ENCODE measurements at regions not wholly inside any gene's neighbourhood (a gene's known extent, or its start where the extent isn't known, plus 50 kb on each side); places are given as distances from the start of the nearest gene placed in this dataset.
"Not testable (repeated sequence)": the region's sequence is repeated elsewhere in the genome, so short reads cannot be mapped to it uniquely, and the experiment has no call there.

- DNase-seq: peak in 1 of 5 experiments; percentile 8
Measured at GRCh38 chr14:39731912-39732311, 299.7 kb upstream of the FBXO33 start.

- no peak for DNase-seq
Measured at GRCh38 chr14:39726563-39726962, 294.3 kb upstream of the FBXO33 start.

- DNase-seq: no peak
Measured at GRCh38 chr14:39722547-39723273, 290.5 kb upstream of the FBXO33 start.

- DNase-seq: no peak
Measured at GRCh38 chr14:39716987-39717570, 284.8 kb upstream of the FBXO33 start.

GRCh38 chr14:39712293-39712999, 280.2 kb upstream of the FBXO33 start:
- no peak for DNase-seq

GRCh38 chr14:39704594-39704993, 272.4 kb upstream of the FBXO33 start:
- DNase-seq: no peak

GRCh38 chr14:39694341-39694740, 262.1 kb upstream of the FBXO33 start:
- DNase-seq: no peak

- DNase-seq: no peak
Measured at GRCh38 chr14:39683691-39684260, 251.5 kb upstream of the FBXO33 start.

- DNase-seq: no peak
Measured at GRCh38 chr14:39682582-39682981, 250.3 kb upstream of the FBXO33 start.

GRCh38 chr14:39681782-39682399, 249.7 kb upstream of the FBXO33 start:
- no peak for DNase-seq

- no peak for DNase-seq
Measured at GRCh38 chr14:39680777-39681176, 248.5 kb upstream of the FBXO33 start.

- DNase-seq: no peak
Measured at GRCh38 chr14:39673734-39674133, 241.5 kb upstream of the FBXO33 start.

GRCh38 chr14:39673270-39673711, 241.1 kb upstream of the FBXO33 start:
- no peak for DNase-seq

- DNase-seq: no peak
Measured at GRCh38 chr14:39668449-39668848, 236.2 kb upstream of the FBXO33 start.

GRCh38 chr14:39666386-39666785, 234.2 kb upstream of the FBXO33 start:
- DNase-seq: no peak

- no peak for DNase-seq
Measured at GRCh38 chr14:39665075-39665475, 232.8 kb upstream of the FBXO33 start.

- DNase-seq: no peak
Measured at GRCh38 chr14:39664646-39665045, 232.4 kb upstream of the FBXO33 start.

- peak in 1 of 5 experiments; percentile 24 for DNase-seq
Measured at GRCh38 chr14:39641224-39641623, 209.0 kb upstream of the FBXO33 start.

- not testable (repeated sequence) for DNase-seq
Measured at GRCh38 chr14:39639009-39639408, 206.8 kb upstream of the FBXO33 start.

- peak in 1 of 5 experiments; percentile 19 for DNase-seq
Measured at GRCh38 chr14:39628087-39628486, 195.9 kb upstream of the FBXO33 start.

GRCh38 chr14:39626589-39627576, 194.7 kb upstream of the FBXO33 start:
- DNase-seq: no peak

- no peak for DNase-seq
Measured at GRCh38 chr14:39621678-39622077, 189.4 kb upstream of the FBXO33 start.
